Heart right ventricle (tissue), 16 donors: ENCODE measurements at regions not wholly inside any gene's neighbourhood (a gene's known extent, or its start where the extent isn't known, plus 50 kb on each side); places are given as distances from the start of the nearest gene placed in this dataset.

Source experiments
- ATAC-seq, 8 donors: fragments of 200-7000 bp; cut with Tn5 transposase; one replicate each; pipeline ENCODE4 v1.9.1; 2020; ENCODE audit warnings: mild to moderate bottlenecking in 8 of 8, moderate library complexity in 8 of 8, moderate number of reproducible peaks in 1 of 8
- DNase-seq, 2 donors: peaks; one replicate each; pipeline ENCODE4 v3.0.0-alpha.2; 2020
- H3K27ac ChIP-seq, 10 donors: fragments of 200-600 bp; sonication (generic) in 2 of 10; one replicate each; pipeline versions ENCODE4 v1.5.0 to v1.8.0; 2020 to 2022; ENCODE audit warnings: mild to moderate bottlenecking in 3 of 10
- H3K27me3 ChIP-seq, 7 donors: fragments of 200-600 bp; one replicate each; pipeline ENCODE4 v1.8.0; 2021 to 2022; ENCODE audit warnings: mild to moderate bottlenecking in 2 of 7
- H3K36me3 ChIP-seq, 9 donors: fragments of 200-600 bp; sonication (generic) in 1 of 9; one replicate each; pipeline versions ENCODE4 v1.5.0 to v1.8.0; 2020 to 2022; ENCODE audit warnings: mild to moderate bottlenecking in 2 of 9
- H3K4me1 ChIP-seq, 9 donors: fragments of 200-600 bp; sonication (generic) in 1 of 9; one replicate each; pipeline versions ENCODE4 v1.5.0 to v1.8.0; 2020 to 2022; ENCODE audit warnings: mild to moderate bottlenecking in 4 of 9
- H3K4me3 ChIP-seq, 10 donors: fragments of 200-600 bp; sonication (generic) in 2 of 10; one replicate each; pipeline versions ENCODE4 v1.5.0 to v1.8.0; 2020 to 2022; ENCODE audit warnings: mild to moderate bottlenecking in 7 of 10, moderate library complexity in 2 of 10
- H3K9me3 ChIP-seq, 11 donors: fragments of 200-600 bp in 10 of 11; sonication (generic) in 2 of 11; one replicate each; pipeline versions ENCODE4 v1.5.0 to v1.8.0; 2013 to 2022; ENCODE audit warnings: mild to moderate bottlenecking in 2 of 11, control low read depth in 1 of 11, moderate library complexity in 1 of 11
- whole genome bisulfite sequencing, 2 donors: extraction: QIAGEN DNeasy Blood & Tissue Kit; methylation state at CpG; one replicate each; pipeline ENCODE4 v1.1.7; 2013; ENCODE audit warnings: inconsistent platforms in 1 of 2; 5-methylcytosine and 5-hydroxymethylcytosine counted together
- intact Hi-C, 10 donors: fragments of 100-400 bp; cut with DNase I; formaldehyde crosslinking; loops; one replicate each; pipeline versions ENCODE4 v1.11.1 to v1.14.2; 2022
- TF ChIP-seq, protein P1 (sequence below), 9 donors: fragments of 200-600 bp; sonication (generic) in 2 of 9; IDR thresholded peaks; one replicate each; pipeline versions ENCODE4 v1.5.0 to v1.8.0; 2021 to 2022; ENCODE audit warnings: antibody characterized with exemption in 9 of 9, mild to moderate bottlenecking in 5 of 9, moderate library complexity in 1 of 9
- donor health status: Arrhythmogenic right ventricular cardiomyopathy.
- donor health status: ischemic (EF 13 %, LVEDD 7.1; RV severe dilation, severe dysfunction).
- donor health status: healthy with polysubstance abuse.
- donor health status: DM: no; HTN: yes; CAD: no.
- donor health status: DM: no; HTN: no; CAD: no.
- donor health status: ischemic (EF 25% LVEDD 6.9; RV normal size, moderate dysfunction).
- donor health status: ischemic (EF 25% LVEDD 5.7; RV mildly dilated, moderate dysfunction).
- donor health status: healthy.
- donor health status: DM: yes; HTN: yes; CAD: no.
- donor health status: Ischemic cardiomyopathy.
- donor health status: ischemic (EF 35%, LVEDD 5.7; RV mildly dilated, moderate dysfunction).
- donor health status: nonischemic (EF 11% LVEDD 7.7; RV severe dilation, severe dysfunction).
- donor health status: DM: yes; HTN: yes; CAD: no.
- donor health status: PGD.
- donor health status: ischemic (EF 29% LVEDD 5.4; RV normal size, mild dysfunction).
- donor health status: nonischemic (EF 23%, LVEDD 6.1; RV moderate dilation, normal function).

DNA sequence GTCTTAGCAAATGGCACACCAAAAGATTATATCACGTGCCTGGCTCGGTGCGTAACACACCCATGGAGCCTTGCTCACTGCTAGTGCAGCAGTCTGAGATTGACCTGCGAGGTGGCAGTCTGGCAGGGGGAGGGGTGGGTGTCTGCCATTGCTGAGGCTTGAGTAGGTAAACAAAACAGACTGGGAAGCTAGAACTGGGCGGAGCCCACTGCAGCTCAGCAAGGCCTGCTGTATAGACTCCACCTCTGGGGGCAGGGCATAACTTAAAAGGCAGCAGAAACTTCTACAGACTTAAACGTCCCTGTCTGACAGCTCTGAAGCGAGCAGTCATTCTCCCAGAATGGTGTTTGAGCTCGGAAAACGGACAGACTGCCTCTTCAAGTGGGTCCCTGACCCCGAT is 55.9 kb upstream of the FSHR start:
- intact Hi-C loops = no loop called here
- H3K27ac ChIP-seq = no peak overlapping the region
- WGBS, 2 donors = 44 to 81% methylated on average over 10 of the region's 10 CpGs
- no peaks in the 10 kb centered on the region for H3K4me1 ChIP-seq
- peaks cover 0 to 4% (median 0%) of the 10 kb centered on the region in 11 donors for H3K9me3 ChIP-seq
- H3K4me3 ChIP-seq = no peak overlapping the region
- ATAC-seq = no peak
- H3K36me3 ChIP-seq = no peaks in the 10 kb centered on the region
- TF ChIP-seq, protein P1, sequence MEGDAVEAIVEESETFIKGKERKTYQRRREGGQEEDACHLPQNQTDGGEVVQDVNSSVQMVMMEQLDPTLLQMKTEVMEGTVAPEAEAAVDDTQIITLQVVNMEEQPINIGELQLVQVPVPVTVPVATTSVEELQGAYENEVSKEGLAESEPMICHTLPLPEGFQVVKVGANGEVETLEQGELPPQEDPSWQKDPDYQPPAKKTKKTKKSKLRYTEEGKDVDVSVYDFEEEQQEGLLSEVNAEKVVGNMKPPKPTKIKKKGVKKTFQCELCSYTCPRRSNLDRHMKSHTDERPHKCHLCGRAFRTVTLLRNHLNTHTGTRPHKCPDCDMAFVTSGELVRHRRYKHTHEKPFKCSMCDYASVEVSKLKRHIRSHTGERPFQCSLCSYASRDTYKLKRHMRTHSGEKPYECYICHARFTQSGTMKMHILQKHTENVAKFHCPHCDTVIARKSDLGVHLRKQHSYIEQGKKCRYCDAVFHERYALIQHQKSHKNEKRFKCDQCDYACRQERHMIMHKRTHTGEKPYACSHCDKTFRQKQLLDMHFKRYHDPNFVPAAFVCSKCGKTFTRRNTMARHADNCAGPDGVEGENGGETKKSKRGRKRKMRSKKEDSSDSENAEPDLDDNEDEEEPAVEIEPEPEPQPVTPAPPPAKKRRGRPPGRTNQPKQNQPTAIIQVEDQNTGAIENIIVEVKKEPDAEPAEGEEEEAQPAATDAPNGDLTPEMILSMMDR (IDR thresholded peaks at IDR 0.05) = no peak
- no peaks in the 10 kb centered on the region for H3K27me3 ChIP-seq
- no peak for DNase-seq

DNA sequence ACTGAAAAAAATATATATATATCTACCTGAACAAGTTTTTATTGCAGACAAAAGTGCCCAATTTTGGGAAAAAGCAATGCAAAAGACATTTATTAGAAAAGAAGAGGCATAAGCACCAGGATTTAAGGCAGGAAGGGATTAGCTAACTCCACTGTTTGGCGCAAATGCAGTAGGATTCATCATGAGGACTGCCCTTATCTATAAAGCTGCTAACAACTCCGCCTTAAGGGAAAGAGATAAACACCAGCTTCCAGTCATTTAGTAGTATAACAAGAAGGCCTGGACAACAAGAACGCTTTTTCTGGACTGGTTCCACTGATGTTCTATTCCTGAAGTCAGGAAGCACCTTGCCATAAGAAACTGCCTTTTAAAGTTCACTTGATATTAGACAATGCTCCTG is 52.9 kb upstream of the FSHR start:
- Histone ChIP-seq H3K4me1 (no peaks in the 10 kb centered on the region), H3K36me3 (no peaks in the 10 kb centered on the region), H3K9me3 (no peaks in the 10 kb centered on the region), H3K4me3 (no peak overlapping the region), H3K27me3 (no peaks in the 10 kb centered on the region), H3K27ac (no peak overlapping the region)
- WGBS, 2 donors = 36 to 44% methylated on average over 3 of the region's 3 CpGs
- DNase-seq (no peak), ATAC-seq (no peak)
- intact Hi-C loops = no loop called here
- TF ChIP-seq, protein P1 (IDR thresholded peaks at IDR 0.05) = no peak
